Activated CD4-positive, alpha-beta memory T cell treated with anti-CD3 and anti-CD28 coated beads, Interleukin-2, amount 10 ng/mL, durations not matched to agents 7 days and 5 days (primary cell): ENCODE measurements at regions not wholly inside any gene's neighbourhood (a gene's known extent, or its start where the extent isn't known, plus 50 kb on each side); places are given as distances from the start of the nearest gene placed in this dataset.

Experiments
- CTCF ChIA-PET: fragments of 350-600 bp; sonication (Branson Sonifier 250); formaldehyde crosslinking; loops from one replicate; lab custom pipeline; 2021; ENCODE audit warnings: antibody characterized with exemption, inconsistent platforms; lab: Charles Lee
- POLR2A ChIA-PET: fragments of 350-600 bp; sonication (Branson Sonifier 250); formaldehyde crosslinking; loops from one replicate; lab custom pipeline; 2021; ENCODE audit warnings: antibody characterized with exemption; lab: Charles Lee
- DNase-seq: peaks from one replicate; pipeline ENCODE4 v3.0.0-alpha.2; 2020
- H3K27ac Mint-ChIP-seq: one replicate; pipeline ENCODE4 v1.8.0; 2021; ENCODE audit warnings: mild to moderate bottlenecking, mixed read lengths
- H3K27me3 Mint-ChIP-seq: one replicate; pipeline ENCODE4 v1.8.0; 2021; ENCODE audit warnings: mixed read lengths
- H3K36me3 Mint-ChIP-seq: one replicate; pipeline ENCODE4 v1.8.0; 2021; ENCODE audit warnings: low read depth, mixed read lengths
- H3K4me1 Mint-ChIP-seq: one replicate; pipeline ENCODE4 v1.8.0; 2021; ENCODE audit warnings: mixed read lengths
- H3K4me3 Mint-ChIP-seq: one replicate; pipeline ENCODE4 v1.8.0; 2021; ENCODE audit warnings: mild to moderate bottlenecking, mixed read lengths
- H3K9me3 Mint-ChIP-seq: one replicate; pipeline ENCODE4 v1.8.0; 2021; ENCODE audit warnings: mixed read lengths

DNA sequence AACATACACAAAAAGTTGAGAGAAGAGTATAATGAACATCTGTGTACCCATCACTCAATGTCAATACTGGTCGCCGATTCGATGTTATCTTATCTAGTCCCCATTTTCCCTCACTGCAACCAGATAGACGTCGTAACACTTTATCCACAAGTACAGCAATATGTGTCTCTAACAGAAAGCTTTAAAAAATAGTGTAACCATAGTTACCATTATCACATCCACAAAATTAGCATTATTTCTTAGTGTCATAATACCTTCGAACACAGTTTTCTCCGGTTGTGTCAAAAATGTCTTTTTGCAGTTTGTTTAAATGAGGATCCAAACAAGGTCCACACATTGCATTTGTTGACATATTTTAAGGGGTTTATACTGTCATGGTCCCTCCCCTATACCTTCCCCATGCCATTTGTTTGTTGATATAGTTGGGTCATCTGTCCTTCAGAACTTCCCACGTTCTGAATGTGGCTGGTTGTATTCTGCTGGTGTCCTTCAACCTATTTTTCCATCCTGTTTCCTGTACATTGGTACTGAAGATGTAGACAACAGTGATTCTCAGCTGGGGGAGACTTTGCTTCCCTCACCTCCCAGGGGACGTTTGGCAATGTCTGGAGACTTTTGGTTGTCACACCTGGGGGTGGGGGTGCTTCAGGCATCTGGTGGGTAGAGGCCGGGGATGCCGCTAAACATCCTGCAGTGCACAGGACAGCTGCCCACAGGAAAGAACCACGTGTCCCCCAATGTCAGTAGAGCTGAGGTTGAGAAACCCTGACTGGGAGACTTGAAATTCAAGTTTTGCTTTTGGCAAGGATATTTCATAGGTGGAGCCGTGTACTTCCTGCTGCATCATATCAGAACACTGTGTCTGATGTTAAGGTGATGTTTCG, 72.7 kb upstream of the SPRED2 start:
- Mint-ChIP-seq H3K9me3 (no peaks in the 10 kb centered on the region), H3K4me1 (no peaks in the 10 kb centered on the region), H3K4me3 (no peak overlapping the region), H3K27ac (no peak overlapping the region), H3K27me3 (no peaks in the 10 kb centered on the region), H3K36me3 (no peaks in the 10 kb centered on the region)
- ChIA-PET POLR2A (no interaction called here), CTCF (no interaction called here)
- no peak for DNase-seq

DNA sequence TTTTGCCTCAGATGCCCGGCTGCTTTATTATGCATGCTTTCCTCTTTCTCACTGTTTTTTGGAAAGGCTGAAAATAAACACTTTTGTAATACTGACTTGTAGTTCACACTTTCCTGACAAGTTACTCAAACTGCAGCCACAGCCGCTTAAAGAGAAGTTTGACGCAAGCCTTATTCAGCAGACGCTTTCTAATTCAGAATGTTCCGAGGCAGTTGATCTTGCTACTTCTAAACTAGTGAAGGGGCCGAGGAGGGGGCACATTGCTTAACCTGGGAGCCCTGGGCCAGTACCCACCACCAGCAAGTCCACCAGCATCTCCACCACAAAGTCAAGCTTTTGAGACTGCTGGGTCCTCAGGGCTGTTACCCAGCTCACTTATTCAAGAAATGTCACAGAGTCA, 71.8 kb upstream of the SPRED2 start:
- no peaks in the 10 kb centered on the region for H3K4me1 Mint-ChIP-seq
- no peaks in the 10 kb centered on the region for H3K36me3 Mint-ChIP-seq
- H3K9me3 Mint-ChIP-seq: no peaks in the 10 kb centered on the region
- ChIA-PET POLR2A (no interaction called here), CTCF (no interaction called here)
- no peak overlapping the region for H3K27ac Mint-ChIP-seq
- no peak for DNase-seq
- no peak overlapping the region for H3K4me3 Mint-ChIP-seq
- no peaks in the 10 kb centered on the region for H3K27me3 Mint-ChIP-seq

GRCh38 chr2:65503746-65504145, 71.3 kb upstream of the SPRED2 start:
- ChIA-PET CTCF (no interaction called here), POLR2A (no interaction called here)
- peaks cover 2% of the 10 kb centered on the region for H3K27me3 Mint-ChIP-seq
- no peaks in the 10 kb centered on the region for H3K36me3 Mint-ChIP-seq
- no peaks in the 10 kb centered on the region for H3K9me3 Mint-ChIP-seq
- no peak overlapping the region for H3K27ac Mint-ChIP-seq
- H3K4me3 Mint-ChIP-seq: no peak overlapping the region
- no peaks in the 10 kb centered on the region for H3K4me1 Mint-ChIP-seq
- no peak for DNase-seq

GRCh38 chr2:65501836-65502235, 69.4 kb upstream of the SPRED2 start:
- Mint-ChIP-seq H3K4me3 (no peak overlapping the region), H3K4me1 (no peaks in the 10 kb centered on the region), H3K27me3 (peaks cover 10% of the 10 kb centered on the region), H3K9me3 (no peaks in the 10 kb centered on the region), H3K36me3 (no peaks in the 10 kb centered on the region), H3K27ac (no peak overlapping the region)
- ChIA-PET CTCF (no interaction called here), POLR2A (no interaction called here)
- DNase-seq: no peak

- no peaks in the 10 kb centered on the region for H3K9me3 Mint-ChIP-seq
These were observed 68.7 kb upstream of the SPRED2 start for GRCh38 chr2:65501074-65501473.

GRCh38 chr2:65500310-65501040, 68.1 kb upstream of the SPRED2 start:
- Mint-ChIP-seq H3K36me3 (no peaks in the 10 kb centered on the region), H3K9me3 (no peaks in the 10 kb centered on the region), H3K27me3 (peaks cover 10% of the 10 kb centered on the region), H3K27ac (no peak overlapping the region), H3K4me1 (no peaks in the 10 kb centered on the region), H3K4me3 (no peak overlapping the region)
- CTCF ChIA-PET: no interaction called here
- DNase-seq: no peak
- POLR2A ChIA-PET: no interaction called here

More at GRCh38 chr2:65501074-65501473, 68.7 kb upstream of the SPRED2 start:
- H3K4me1 Mint-ChIP-seq: no peaks in the 10 kb centered on the region
- no peaks in the 10 kb centered on the region for H3K36me3 Mint-ChIP-seq
- POLR2A ChIA-PET: no interaction called here
- DNase-seq: no peak
- H3K27ac Mint-ChIP-seq: no peak overlapping the region
- H3K4me3 Mint-ChIP-seq: no peak overlapping the region
- CTCF ChIA-PET: no interaction called here
- H3K27me3 Mint-ChIP-seq: peaks cover 10% of the 10 kb centered on the region

DNA sequence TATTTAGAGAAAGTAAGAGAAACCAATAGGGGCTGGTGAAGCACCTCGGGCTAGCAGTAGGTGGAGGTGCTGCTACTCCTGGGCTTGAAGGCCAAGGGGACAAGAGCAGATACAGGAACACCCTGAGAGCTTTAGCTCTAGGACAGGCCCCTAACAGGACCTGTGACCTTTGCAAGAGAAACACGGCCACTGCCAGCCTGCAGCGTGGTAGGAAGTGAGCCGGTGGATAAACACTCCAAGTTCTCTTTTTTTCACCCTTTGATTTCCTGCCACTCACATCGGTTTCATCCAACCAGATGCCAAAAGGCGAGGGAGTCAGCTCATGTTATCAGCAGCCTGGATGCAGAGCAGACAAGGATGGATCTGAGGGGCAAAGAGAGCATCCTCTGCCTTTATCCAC, 66.8 kb upstream of the SPRED2 start:
- no peak for DNase-seq
- H3K27me3 Mint-ChIP-seq: peaks cover 18% of the 10 kb centered on the region
- H3K4me3 Mint-ChIP-seq: no peak overlapping the region
- H3K9me3 Mint-ChIP-seq: no peaks in the 10 kb centered on the region
- CTCF ChIA-PET: no interaction called here
- no peak overlapping the region for H3K27ac Mint-ChIP-seq
- POLR2A ChIA-PET: no interaction called here
- H3K4me1 Mint-ChIP-seq: no peaks in the 10 kb centered on the region
- no peaks in the 10 kb centered on the region for H3K36me3 Mint-ChIP-seq

DNA sequence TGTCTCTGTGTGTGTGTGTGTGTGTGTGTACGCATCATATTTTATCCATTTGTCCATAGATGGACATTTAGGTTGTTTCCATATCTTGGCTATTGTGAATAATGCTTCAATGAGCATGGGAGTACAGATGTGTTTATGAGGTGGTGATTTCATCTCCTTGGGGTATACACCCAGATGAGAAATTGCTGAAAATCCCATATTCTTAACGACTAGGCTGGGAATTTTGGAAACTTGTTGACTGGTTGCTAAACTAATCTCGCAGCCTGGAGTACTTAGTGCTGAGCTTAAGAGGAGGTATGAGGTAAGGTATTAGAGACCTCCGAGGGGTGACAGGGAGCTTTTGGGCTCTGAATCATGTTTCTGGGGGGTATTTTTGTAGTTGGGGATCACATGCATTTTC, 66.0 kb upstream of the SPRED2 start:
- Mint-ChIP-seq H3K27me3 (peaks cover 20% of the 10 kb centered on the region), H3K36me3 (no peaks in the 10 kb centered on the region), H3K4me3 (no peak overlapping the region), H3K9me3 (no peaks in the 10 kb centered on the region), H3K4me1 (no peaks in the 10 kb centered on the region), H3K27ac (no peak overlapping the region)
- DNase-seq: no peak
- ChIA-PET CTCF (no interaction called here), POLR2A (no interaction called here)

DNA sequence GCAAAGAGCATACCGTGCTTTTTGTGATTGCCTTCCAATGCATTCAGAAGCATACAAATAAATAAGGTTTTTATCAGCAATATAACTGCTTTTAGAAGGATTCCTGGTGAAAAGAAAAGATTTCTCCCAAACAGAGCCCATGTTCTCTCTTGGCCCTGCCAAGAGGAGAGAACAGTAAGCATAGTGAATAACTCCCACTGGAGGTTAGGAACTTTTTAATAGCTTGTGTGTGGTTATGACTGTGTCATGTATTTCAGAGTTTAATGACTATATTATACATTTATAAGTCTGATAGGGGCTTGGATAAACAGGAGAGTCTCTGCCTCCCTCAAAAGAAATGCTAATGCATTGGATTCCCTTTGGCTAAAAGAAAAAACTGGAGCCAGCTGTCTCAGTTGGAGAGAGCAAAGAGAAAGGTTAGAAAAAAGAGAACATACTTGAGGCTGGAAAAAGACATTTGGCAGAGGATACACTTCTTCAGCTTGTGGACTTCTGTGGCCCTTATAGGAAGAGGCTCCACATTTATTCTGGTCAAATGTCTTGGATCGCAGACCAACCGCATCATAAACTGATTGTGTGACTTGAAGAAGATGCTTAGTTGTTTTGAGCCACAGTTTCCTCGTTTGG, 63.0 kb upstream of the SPRED2 start:
- no peak overlapping the region for H3K4me3 Mint-ChIP-seq
- peaks cover 22% of the 10 kb centered on the region for H3K27me3 Mint-ChIP-seq
- H3K36me3 Mint-ChIP-seq: no peaks in the 10 kb centered on the region
- H3K27ac Mint-ChIP-seq: no peak overlapping the region
- no peaks in the 10 kb centered on the region for H3K4me1 Mint-ChIP-seq
- no peak for DNase-seq
- no peaks in the 10 kb centered on the region for H3K9me3 Mint-ChIP-seq
- ChIA-PET POLR2A (no interaction called here), CTCF (no interaction called here)

DNA sequence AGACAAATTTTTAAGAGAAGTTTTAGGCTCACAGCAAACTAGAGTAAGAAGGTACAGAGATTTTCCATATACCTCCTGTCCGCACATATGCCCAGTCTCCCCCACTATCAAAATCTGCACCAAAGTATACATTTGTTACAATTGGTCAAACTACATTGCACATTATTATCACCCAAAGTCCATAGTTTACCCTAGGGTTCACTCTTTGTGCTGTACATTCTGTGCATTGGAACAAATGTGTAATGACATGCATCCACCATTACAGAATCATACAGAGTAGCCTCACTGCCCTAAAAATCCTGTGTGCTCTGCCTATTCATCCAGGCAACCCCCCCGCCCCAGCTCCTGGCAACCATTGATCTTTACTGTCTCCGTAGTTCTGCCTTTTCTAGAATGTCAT, 61.7 kb upstream of the SPRED2 start:
- Mint-ChIP-seq H3K4me1 (no peaks in the 10 kb centered on the region), H3K36me3 (no peaks in the 10 kb centered on the region), H3K27me3 (peaks cover 22% of the 10 kb centered on the region), H3K9me3 (peaks cover 4% of the 10 kb centered on the region), H3K27ac (no peak overlapping the region), H3K4me3 (no peak overlapping the region)
- no peak for DNase-seq
- CTCF ChIA-PET: no interaction called here
- POLR2A ChIA-PET: no interaction called here

DNA sequence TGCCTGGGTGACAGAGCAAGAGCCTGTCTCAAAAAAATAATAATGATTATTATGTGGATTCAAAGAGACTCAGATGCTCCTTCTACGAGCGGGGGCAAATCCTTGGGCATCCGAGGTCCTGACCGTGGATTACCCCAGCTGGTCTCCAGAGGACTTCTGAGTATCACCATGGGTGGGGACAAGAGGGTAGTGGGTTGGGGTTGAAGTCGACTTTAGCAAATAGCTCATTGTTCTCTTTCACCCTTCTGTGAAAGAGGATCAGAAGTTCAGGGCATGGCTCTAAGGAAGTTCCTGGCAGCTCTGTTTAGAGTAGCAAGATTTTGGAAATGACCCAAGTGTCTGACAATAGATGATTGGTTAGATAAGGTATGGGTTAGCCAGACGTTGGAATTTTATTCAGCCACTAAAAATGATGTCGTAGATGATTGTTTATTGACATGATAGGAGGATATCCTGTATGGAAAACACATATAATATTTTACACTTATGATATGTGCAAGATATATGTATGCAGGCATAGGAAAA, 59.0 kb upstream of the SPRED2 start:
- no peaks in the 10 kb centered on the region for H3K36me3 Mint-ChIP-seq
- no peak overlapping the region for H3K27ac Mint-ChIP-seq
- H3K4me3 Mint-ChIP-seq: no peak overlapping the region
- ChIA-PET CTCF (no interaction called here), POLR2A (no interaction called here)
- no peak for DNase-seq
- H3K27me3 Mint-ChIP-seq: peaks cover 11% of the 10 kb centered on the region
- H3K9me3 Mint-ChIP-seq: peaks cover 20% of the 10 kb centered on the region
- H3K4me1 Mint-ChIP-seq: no peaks in the 10 kb centered on the region

DNA sequence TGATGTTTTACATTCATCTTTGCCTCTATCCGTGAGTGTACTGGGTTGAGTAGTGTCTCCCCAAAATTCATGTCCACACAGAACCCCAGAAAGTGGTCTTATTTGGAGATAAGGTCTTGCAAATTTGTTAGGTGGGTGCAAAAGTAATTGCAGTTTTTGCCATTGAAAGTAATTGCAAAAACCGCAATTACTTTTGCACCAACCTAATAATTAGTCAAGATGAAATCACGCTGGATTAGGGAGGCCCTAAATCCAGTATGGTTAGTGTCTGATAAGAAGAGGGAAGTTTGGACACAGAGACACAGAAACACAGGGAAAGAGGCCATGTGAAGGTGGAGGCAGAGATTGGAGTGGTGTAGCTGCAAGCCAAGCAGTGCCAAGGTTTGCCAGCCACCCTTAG, 57.8 kb upstream of the SPRED2 start:
- peaks cover 20% of the 10 kb centered on the region for H3K9me3 Mint-ChIP-seq
- no peak for DNase-seq
- ChIA-PET POLR2A (no interaction called here), CTCF (no interaction called here)
- no peaks in the 10 kb centered on the region for H3K4me1 Mint-ChIP-seq
- H3K4me3 Mint-ChIP-seq: no peak overlapping the region
- no peak overlapping the region for H3K27ac Mint-ChIP-seq
- no peaks in the 10 kb centered on the region for H3K36me3 Mint-ChIP-seq
- peaks cover 10% of the 10 kb centered on the region for H3K27me3 Mint-ChIP-seq

DNA sequence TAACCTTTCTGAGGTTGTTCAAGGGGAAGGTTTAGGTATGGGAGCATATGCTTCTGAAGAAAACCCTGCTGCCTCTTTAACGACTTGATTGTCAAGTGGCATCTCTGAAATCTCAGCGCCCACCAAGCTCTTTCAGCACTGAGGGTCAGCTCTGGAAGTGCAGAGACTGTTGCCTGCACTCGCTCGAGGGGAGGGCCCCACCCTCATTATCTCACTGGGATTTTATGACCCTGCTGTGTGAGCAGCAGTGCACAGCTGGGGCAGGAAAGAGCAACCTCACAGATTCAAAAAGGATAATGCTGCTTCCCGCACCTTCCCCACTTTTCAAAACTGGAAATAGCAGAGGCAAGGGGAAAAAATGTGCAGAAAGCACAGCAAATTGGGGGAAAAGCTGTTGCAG, 56.9 kb upstream of the SPRED2 start:
- Mint-ChIP-seq H3K36me3 (no peaks in the 10 kb centered on the region), H3K4me1 (no peaks in the 10 kb centered on the region), H3K27me3 (peaks cover 4% of the 10 kb centered on the region), H3K4me3 (no peak overlapping the region), H3K9me3 (peaks cover 20% of the 10 kb centered on the region), H3K27ac (no peak overlapping the region)
- POLR2A ChIA-PET: no interaction called here
- CTCF ChIA-PET: no interaction called here
- no peak for DNase-seq
